Tibial nerve (tissue), 4 donors: ENCODE measurements at regions not wholly inside any gene's neighbourhood (a gene's known extent, or its start where the extent isn't known, plus 50 kb on each side); places are given as distances from the start of the nearest gene placed in this dataset.

Source experiments
- CTCF ChIP-seq, 5 experiments: fragments of 200-600 bp in 3 of 5; fragments of 450-650 bp in 2 of 5; sonication (generic) in 3 of 5; IDR thresholded peaks; one replicate each; pipeline ENCODE4 v1.5.1; 2016 to 2019; ENCODE audit warnings: antibody characterized with exemption in 5 of 5, mild to moderate bottlenecking in 3 of 5, moderate library complexity in 2 of 5
- EP300 ChIP-seq, 2 donors: sonication (generic); formaldehyde crosslinking; IDR thresholded peaks; one replicate each; pipeline ENCODE4 v1.6.1; 2017; ENCODE audit warnings: antibody characterized with exemption in 2 of 2, mild to moderate bottlenecking in 1 of 2

GRCh38 chr14:83395321-83395720, 1861.7 kb upstream of the SEL1L start:
- TF ChIP-seq CTCF (IDR thresholded peaks at IDR 0.05) (no peak), EP300 (IDR thresholded peaks at IDR 0.05) (no peak)
